ENCODE measurements at regions not wholly inside any gene's neighbourhood (a gene's known extent, or its start where the extent isn't known, plus 50 kb on each side); places are given as distances from the start of the nearest gene placed in this dataset.

- DNase-seq (ENCODE audit: low read depth in 6 of 9, low spot score in 9 of 9) = no peak
- Histone ChIP-seq H3K36me3 (ENCODE audit: control insufficient read depth in 2 of 2, insufficient read depth in 2 of 2, low read length in 1 of 2) (no peaks in the 10 kb centered on the region), H3K4me3 (ENCODE audit: low read length in 2 of 2) (no peak overlapping the region), H3K27me3 (ENCODE audit: control insufficient read depth in 2 of 2, insufficient read depth in 1 of 2, low read length in 1 of 2) (no peaks in the 10 kb centered on the region), H3K27ac (ENCODE audit: low read depth in 1 of 2, low read length in 1 of 2) (no peak overlapping the region), H3K4me1 (ENCODE audit: control insufficient read depth in 2 of 2, insufficient read depth in 2 of 2, low read length in 2 of 2) (no peaks in the 10 kb centered on the region), H3K9me3 (ENCODE audit: control insufficient read depth in 2 of 2, insufficient read depth in 1 of 2, low read length in 1 of 2) (no peaks in the 10 kb centered on the region)
These were observed 310.9 kb downstream of the HRH4 start for GRCh38 chr18:24771300-24771699.

DNA sequence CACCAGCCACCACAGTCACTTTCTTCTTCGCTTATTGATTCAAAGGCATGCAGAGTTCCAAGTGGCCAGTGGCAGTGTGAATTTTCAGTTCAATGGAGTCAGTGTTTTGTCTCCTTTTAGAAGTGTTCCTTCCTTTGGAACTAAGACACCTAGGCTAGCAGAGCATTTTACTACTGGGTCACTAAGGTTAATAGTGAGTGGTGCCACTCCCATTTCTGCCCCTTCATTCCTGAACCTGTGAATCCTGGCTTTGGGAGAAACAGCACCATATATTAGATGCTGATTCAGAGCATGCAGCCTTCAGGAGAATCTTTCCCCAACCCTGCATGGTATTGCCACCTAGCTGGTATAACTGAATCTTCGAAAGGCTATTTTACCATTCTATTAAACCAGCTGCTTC lies 312.7 kb downstream of the HRH4 start:
- H3K9me3 ChIP-seq (ENCODE audit: control insufficient read depth in 2 of 2, insufficient read depth in 1 of 2, low read length in 1 of 2) = no peaks in the 10 kb centered on the region

DNA sequence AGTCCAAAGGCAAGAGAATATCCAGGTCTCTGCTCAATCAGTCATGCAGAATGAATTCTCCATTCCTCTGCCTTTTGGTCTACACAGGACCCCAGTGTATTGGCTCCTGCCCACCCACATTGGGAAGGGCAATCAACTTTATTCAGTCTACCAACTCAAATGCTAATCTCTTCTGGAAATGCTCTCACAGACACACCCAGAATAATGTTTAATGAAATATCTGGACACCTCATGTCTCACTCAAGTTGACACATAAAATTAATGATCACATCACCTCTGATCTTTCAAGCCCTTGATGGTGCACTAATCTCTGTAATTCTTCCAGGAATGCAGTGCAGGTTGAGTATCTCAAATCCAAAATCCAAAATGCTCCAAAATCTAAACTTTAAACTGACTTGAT lies 315.6 kb downstream of the HRH4 start:
- H3K9me3 ChIP-seq (ENCODE audit: control insufficient read depth in 2 of 2, insufficient read depth in 1 of 2, low read length in 1 of 2) = no peaks in the 10 kb centered on the region
- DNase-seq (ENCODE audit: low read depth in 6 of 9, low spot score in 9 of 9) = no peak
- H3K4me1 ChIP-seq (ENCODE audit: control insufficient read depth in 2 of 2, insufficient read depth in 2 of 2, low read length in 2 of 2) = no peaks in the 10 kb centered on the region
- no peaks in the 10 kb centered on the region for H3K27me3 ChIP-seq (ENCODE audit: control insufficient read depth in 2 of 2, insufficient read depth in 1 of 2, low read length in 1 of 2)
- H3K4me3 ChIP-seq (ENCODE audit: low read length in 2 of 2) = no peak overlapping the region
- no peak overlapping the region for H3K27ac ChIP-seq (ENCODE audit: low read depth in 1 of 2, low read length in 1 of 2)
- H3K36me3 ChIP-seq (ENCODE audit: control insufficient read depth in 2 of 2, insufficient read depth in 2 of 2, low read length in 1 of 2) = no peaks in the 10 kb centered on the region

More for the DNA sequence above, 312.7 kb downstream of the HRH4 start:
- Histone ChIP-seq H3K27ac (ENCODE audit: low read depth in 1 of 2, low read length in 1 of 2) (no peak overlapping the region), H3K36me3 (ENCODE audit: control insufficient read depth in 2 of 2, insufficient read depth in 2 of 2, low read length in 1 of 2) (no peaks in the 10 kb centered on the region), H3K27me3 (ENCODE audit: control insufficient read depth in 2 of 2, insufficient read depth in 1 of 2, low read length in 1 of 2) (no peaks in the 10 kb centered on the region), H3K4me3 (ENCODE audit: low read length in 2 of 2) (no peak overlapping the region), H3K4me1 (ENCODE audit: control insufficient read depth in 2 of 2, insufficient read depth in 2 of 2, low read length in 2 of 2) (no peaks in the 10 kb centered on the region)
- 92% methylated on average over 2 of the region's 2 CpGs for WGBS
- DNase-seq (ENCODE audit: low read depth in 6 of 9, low spot score in 9 of 9) = no peak

DNA sequence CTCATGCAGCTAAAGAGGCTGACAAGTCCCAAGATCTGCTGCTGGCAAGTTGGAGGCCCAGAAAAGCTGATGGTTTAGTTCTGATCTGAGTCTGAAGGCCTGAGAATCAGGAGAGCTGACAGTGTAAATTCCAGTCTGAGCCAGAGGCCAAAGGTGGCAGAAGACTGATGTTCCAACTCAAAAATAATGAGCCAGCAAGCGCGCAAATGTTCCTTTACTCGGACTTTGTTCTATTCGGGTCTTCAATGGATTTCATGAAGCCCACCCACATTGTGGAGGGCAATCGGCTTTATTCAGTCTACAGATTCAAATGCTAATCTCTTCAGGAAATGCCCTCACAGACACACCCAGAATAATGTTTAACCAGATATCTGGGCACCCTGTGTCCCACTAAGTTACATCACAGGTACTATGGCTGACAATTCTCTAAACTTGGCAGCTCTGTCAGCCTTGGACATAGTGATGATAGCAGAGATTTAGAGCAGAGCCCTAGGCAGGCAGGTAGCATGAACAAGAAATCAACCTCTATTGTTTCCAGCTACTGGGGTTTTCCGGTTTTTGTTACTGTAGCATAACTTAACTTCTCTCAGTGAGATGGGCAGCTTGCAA lies 318.5 kb downstream of the HRH4 start:
- H3K27ac ChIP-seq (ENCODE audit: low read depth in 1 of 2, low read length in 1 of 2) = no peak overlapping the region

DNA sequence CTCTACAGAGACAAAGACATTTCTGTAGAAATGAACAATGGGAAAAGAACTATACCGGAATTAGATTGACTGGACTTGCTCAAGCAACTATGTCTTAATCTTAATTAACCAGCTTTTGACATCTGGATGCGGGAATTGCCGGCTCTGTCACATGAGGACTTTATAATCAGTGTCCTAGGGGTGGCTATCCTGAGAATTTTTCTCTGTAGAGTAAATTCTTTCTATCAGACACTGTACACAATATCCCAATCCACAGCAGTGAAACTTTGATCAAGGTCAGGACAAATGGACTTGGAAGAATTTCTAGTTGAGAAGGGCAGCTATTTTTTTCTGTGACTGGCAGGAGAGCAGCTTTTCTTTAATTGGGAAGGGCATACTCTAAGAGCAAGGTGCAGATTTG lies 322.1 kb downstream of the HRH4 start:
- DNase-seq (ENCODE audit: low read depth in 6 of 9, low spot score in 9 of 9) = no peak
- no peaks in the 10 kb centered on the region for H3K27me3 ChIP-seq (ENCODE audit: control insufficient read depth in 2 of 2, insufficient read depth in 1 of 2, low read length in 1 of 2)
- 96% methylated on average over 3 of the region's 3 CpGs for WGBS
- no peaks in the 10 kb centered on the region for H3K36me3 ChIP-seq (ENCODE audit: control insufficient read depth in 2 of 2, insufficient read depth in 2 of 2, low read length in 1 of 2)
- no peak overlapping the region for H3K27ac ChIP-seq (ENCODE audit: low read depth in 1 of 2, low read length in 1 of 2)
- no peak overlapping the region for H3K4me3 ChIP-seq (ENCODE audit: low read length in 2 of 2)
- H3K4me1 ChIP-seq (ENCODE audit: control insufficient read depth in 2 of 2, insufficient read depth in 2 of 2, low read length in 2 of 2) = no peaks in the 10 kb centered on the region
- H3K9me3 ChIP-seq (ENCODE audit: control insufficient read depth in 2 of 2, insufficient read depth in 1 of 2, low read length in 1 of 2) = no peaks in the 10 kb centered on the region

More for the DNA sequence above, 318.5 kb downstream of the HRH4 start:
- no peaks in the 10 kb centered on the region for H3K9me3 ChIP-seq (ENCODE audit: control insufficient read depth in 2 of 2, insufficient read depth in 1 of 2, low read length in 1 of 2)
- H3K4me3 ChIP-seq (ENCODE audit: low read length in 2 of 2) = no peak overlapping the region
- DNase-seq (ENCODE audit: low read depth in 6 of 9, low spot score in 9 of 9) = no peak
- H3K36me3 ChIP-seq (ENCODE audit: control insufficient read depth in 2 of 2, insufficient read depth in 2 of 2, low read length in 1 of 2) = no peaks in the 10 kb centered on the region
- no peaks in the 10 kb centered on the region for H3K27me3 ChIP-seq (ENCODE audit: control insufficient read depth in 2 of 2, insufficient read depth in 1 of 2, low read length in 1 of 2)
- WGBS = 87% methylated on average over 6 of the region's 6 CpGs
- no peaks in the 10 kb centered on the region for H3K4me1 ChIP-seq (ENCODE audit: control insufficient read depth in 2 of 2, insufficient read depth in 2 of 2, low read length in 2 of 2)

GRCh38 chr18:24785019-24785418 lies 324.6 kb downstream of the HRH4 start:
- Histone ChIP-seq H3K27me3 (ENCODE audit: control insufficient read depth in 2 of 2, insufficient read depth in 1 of 2, low read length in 1 of 2) (no peaks in the 10 kb centered on the region), H3K4me3 (ENCODE audit: low read length in 2 of 2) (no peak overlapping the region), H3K36me3 (ENCODE audit: control insufficient read depth in 2 of 2, insufficient read depth in 2 of 2, low read length in 1 of 2) (no peaks in the 10 kb centered on the region), H3K4me1 (ENCODE audit: control insufficient read depth in 2 of 2, insufficient read depth in 2 of 2, low read length in 2 of 2) (no peaks in the 10 kb centered on the region), H3K9me3 (ENCODE audit: control insufficient read depth in 2 of 2, insufficient read depth in 1 of 2, low read length in 1 of 2) (no peaks in the 10 kb centered on the region), H3K27ac (ENCODE audit: low read depth in 1 of 2, low read length in 1 of 2) (no peak overlapping the region)
- WGBS = 78% methylated on average over 3 of the region's 3 CpGs
- DNase-seq (ENCODE audit: low read depth in 6 of 9, low spot score in 9 of 9) = no peak

DNA sequence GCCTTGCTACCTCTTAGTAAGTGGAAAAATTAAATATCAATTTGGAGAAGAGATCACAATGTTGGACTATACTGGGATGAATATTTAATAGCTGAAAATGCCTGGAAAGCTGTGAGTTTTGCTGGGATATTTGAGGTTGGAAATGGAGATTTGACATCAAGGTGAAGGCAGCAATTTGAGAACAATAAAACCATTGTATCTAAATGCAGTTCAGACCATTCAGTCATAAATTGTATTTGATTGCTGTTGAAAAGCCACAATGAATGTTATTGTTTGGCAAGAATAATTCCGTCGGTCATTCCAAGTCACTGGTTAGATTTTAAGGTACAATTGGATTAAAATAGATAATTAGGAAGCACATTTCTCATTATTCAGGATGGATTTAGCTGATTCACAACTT lies 325.6 kb downstream of the HRH4 start:
- Histone ChIP-seq H3K27me3 (ENCODE audit: control insufficient read depth in 2 of 2, insufficient read depth in 1 of 2, low read length in 1 of 2) (no peaks in the 10 kb centered on the region), H3K4me1 (ENCODE audit: control insufficient read depth in 2 of 2, insufficient read depth in 2 of 2, low read length in 2 of 2) (no peaks in the 10 kb centered on the region), H3K9me3 (ENCODE audit: control insufficient read depth in 2 of 2, insufficient read depth in 1 of 2, low read length in 1 of 2) (no peaks in the 10 kb centered on the region), H3K27ac (ENCODE audit: low read depth in 1 of 2, low read length in 1 of 2) (no peak overlapping the region), H3K36me3 (ENCODE audit: control insufficient read depth in 2 of 2, insufficient read depth in 2 of 2, low read length in 1 of 2) (no peaks in the 10 kb centered on the region), H3K4me3 (ENCODE audit: low read length in 2 of 2) (no peak overlapping the region)
- no peak for DNase-seq (ENCODE audit: low read depth in 6 of 9, low spot score in 9 of 9)
- WGBS = 88% methylated on average over 2 of the region's 2 CpGs

GRCh38 chr18:24790347-24790746 lies 329.9 kb downstream of the HRH4 start:
- WGBS = 88% methylated on average over 4 of the region's 4 CpGs
- H3K4me1 ChIP-seq (ENCODE audit: control insufficient read depth in 2 of 2, insufficient read depth in 2 of 2, low read length in 2 of 2) = no peaks in the 10 kb centered on the region
- no peak for DNase-seq (ENCODE audit: low read depth in 6 of 9, low spot score in 9 of 9)
- H3K27ac ChIP-seq (ENCODE audit: low read depth in 1 of 2, low read length in 1 of 2) = no peak overlapping the region
- no peak overlapping the region for H3K4me3 ChIP-seq (ENCODE audit: low read length in 2 of 2)
- H3K9me3 ChIP-seq (ENCODE audit: control insufficient read depth in 2 of 2, insufficient read depth in 1 of 2, low read length in 1 of 2) = no peaks in the 10 kb centered on the region
- no peaks in the 10 kb centered on the region for H3K27me3 ChIP-seq (ENCODE audit: control insufficient read depth in 2 of 2, insufficient read depth in 1 of 2, low read length in 1 of 2)
- no peaks in the 10 kb centered on the region for H3K36me3 ChIP-seq (ENCODE audit: control insufficient read depth in 2 of 2, insufficient read depth in 2 of 2, low read length in 1 of 2)

GRCh38 chr18:24791751-24792545 lies 331.5 kb downstream of the HRH4 start:
- DNase-seq (ENCODE audit: low read depth in 6 of 9, low spot score in 9 of 9) = peak in 3 of 9 donors; percentile 2 to 32 (median 3)
- H3K9me3 ChIP-seq (ENCODE audit: control insufficient read depth in 2 of 2, insufficient read depth in 1 of 2, low read length in 1 of 2) = no peaks in the 10 kb centered on the region
- 54% methylated on average over 7 of the region's 7 CpGs for WGBS

More at GRCh38 chr18:24791751-24792545, 331.5 kb downstream of the HRH4 start:
- Histone ChIP-seq H3K4me3 (ENCODE audit: low read length in 2 of 2) (no peak overlapping the region), H3K27me3 (ENCODE audit: control insufficient read depth in 2 of 2, insufficient read depth in 1 of 2, low read length in 1 of 2) (no peaks in the 10 kb centered on the region), H3K36me3 (ENCODE audit: control insufficient read depth in 2 of 2, insufficient read depth in 2 of 2, low read length in 1 of 2) (no peaks in the 10 kb centered on the region), H3K4me1 (ENCODE audit: control insufficient read depth in 2 of 2, insufficient read depth in 2 of 2, low read length in 2 of 2) (no peaks in the 10 kb centered on the region), H3K27ac (ENCODE audit: low read depth in 1 of 2, low read length in 1 of 2) (no peak overlapping the region)
